HG02870 (cell line): ENCODE measurements at regions not wholly inside any gene's neighbourhood (a gene's known extent, or its start where the extent isn't known, plus 50 kb on each side); places are given as distances from the start of the nearest gene placed in this dataset.
"Not testable (repeated sequence)": the region's sequence is repeated elsewhere in the genome, so short reads cannot be mapped to it uniquely, and the experiment has no call there.

ENCODE experiments used
- ATAC-seq: cut with Tn5 transposase; IDR thresholded peaks from one replicate; pipeline ENCODE4 v1.9.1; 2021; ENCODE audit warnings: mild to moderate bottlenecking, moderate library complexity; ENCODE audit not compliant: unreplicated experiment

- no peak for ATAC-seq
Measured at GRCh38 chr5:136631186-136631585, 265.8 kb upstream of the TRPC7 start.

GRCh38 chr5:136629125-136629792 lies 263.9 kb upstream of the TRPC7 start:
- no peak for ATAC-seq

- ATAC-seq: no peak
Measured at GRCh38 chr5:136626531-136626930, 261.2 kb upstream of the TRPC7 start.

GRCh38 chr5:136622747-136623146 lies 257.4 kb upstream of the TRPC7 start:
- no peak for ATAC-seq

GRCh38 chr5:136621743-136622142 lies 256.4 kb upstream of the TRPC7 start:
- no peak for ATAC-seq

DNA sequence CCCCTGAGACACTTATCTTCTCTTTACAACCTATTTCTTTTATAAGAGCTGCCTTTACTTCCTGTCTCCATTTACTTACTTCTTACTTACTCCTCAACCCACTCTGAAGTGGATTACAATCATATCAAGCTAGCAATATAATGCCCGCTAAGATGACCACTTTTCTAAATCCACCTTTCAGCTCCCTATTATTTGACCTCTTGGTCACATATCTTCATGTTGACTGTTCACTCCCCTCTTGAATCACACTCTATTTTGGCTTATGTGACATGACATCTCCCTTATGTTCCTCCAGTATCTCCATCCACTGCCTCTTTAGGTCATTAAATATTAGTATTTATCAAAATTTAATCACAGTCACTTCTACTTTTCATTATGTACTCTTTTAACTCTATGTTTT lies 255.3 kb upstream of the TRPC7 start:
- ATAC-seq: no peak

- ATAC-seq: no peak
Measured at GRCh38 chr5:136620016-136620419, 254.7 kb upstream of the TRPC7 start.

- ATAC-seq: no peak
Measured at GRCh38 chr5:136619556-136619955, 254.2 kb upstream of the TRPC7 start.

DNA sequence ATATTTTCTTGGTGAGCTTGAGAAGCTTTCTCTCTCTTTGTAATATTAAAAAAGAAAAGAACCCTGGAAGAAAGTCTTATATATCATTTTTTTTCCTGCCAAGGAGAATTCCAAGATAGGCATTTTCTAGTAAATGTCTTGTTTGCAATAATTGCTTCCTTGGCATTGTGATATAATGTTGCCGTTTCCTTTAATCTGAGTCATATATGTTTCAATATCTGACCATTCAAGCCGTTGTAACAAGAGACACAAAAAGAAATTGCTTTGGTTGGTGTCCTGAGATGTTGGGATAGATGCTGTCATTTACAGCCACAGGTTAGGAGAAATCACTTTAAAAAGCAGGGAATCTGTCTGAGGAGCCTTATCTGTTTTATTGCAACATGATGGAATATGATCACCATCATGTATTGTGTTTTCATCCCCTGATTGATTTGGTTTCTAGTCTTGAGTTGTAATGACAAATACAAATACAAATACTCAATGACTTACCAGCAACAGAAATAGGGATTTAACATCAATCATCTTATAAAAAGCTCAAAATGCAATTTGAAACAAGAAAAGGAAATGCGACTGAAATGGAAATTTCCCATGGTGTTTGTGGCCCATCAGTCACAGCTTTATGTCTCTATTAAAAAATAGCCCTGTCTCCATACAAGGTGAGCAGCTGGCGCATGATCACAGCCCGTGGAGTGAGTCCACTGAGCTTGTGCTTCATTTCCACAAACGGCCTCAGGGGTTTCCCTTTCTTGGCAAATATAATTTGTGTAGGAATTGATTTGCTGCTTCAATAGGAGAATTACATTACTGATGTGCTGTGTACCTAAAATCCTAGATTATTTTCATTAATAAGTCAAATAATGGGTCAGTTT lies 250.1 kb upstream of the TRPC7 start:
- ATAC-seq: no peak

DNA sequence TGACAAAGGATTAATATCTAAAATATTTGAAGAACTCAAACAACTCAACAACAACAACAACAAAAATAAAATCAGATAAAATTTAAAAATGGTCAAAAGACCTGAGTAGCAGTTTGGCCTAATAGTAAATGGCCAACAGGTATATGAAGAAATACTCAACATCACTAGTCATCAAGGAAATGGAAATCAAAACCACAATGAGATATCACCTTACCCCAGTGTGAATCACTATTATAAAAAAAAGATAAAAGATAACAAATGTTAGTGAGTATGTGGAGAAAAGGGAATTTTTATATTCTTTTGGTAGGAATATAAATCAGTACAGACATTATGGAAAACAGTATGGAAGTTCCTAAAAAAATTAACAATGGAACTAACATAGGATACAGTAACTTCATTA lies 247.9 kb upstream of the TRPC7 start:
- no peak for ATAC-seq

- ATAC-seq: no peak
Measured at GRCh38 chr5:136605638-136606037, 240.3 kb upstream of the TRPC7 start.

- ATAC-seq: no peak
Measured at GRCh38 chr5:136600306-136600705, 235.0 kb upstream of the TRPC7 start.

GRCh38 chr5:136598802-136599404 lies 233.6 kb upstream of the TRPC7 start:
- ATAC-seq: no peak

GRCh38 chr5:136594416-136594815 lies 229.1 kb upstream of the TRPC7 start:
- no peak for ATAC-seq

DNA sequence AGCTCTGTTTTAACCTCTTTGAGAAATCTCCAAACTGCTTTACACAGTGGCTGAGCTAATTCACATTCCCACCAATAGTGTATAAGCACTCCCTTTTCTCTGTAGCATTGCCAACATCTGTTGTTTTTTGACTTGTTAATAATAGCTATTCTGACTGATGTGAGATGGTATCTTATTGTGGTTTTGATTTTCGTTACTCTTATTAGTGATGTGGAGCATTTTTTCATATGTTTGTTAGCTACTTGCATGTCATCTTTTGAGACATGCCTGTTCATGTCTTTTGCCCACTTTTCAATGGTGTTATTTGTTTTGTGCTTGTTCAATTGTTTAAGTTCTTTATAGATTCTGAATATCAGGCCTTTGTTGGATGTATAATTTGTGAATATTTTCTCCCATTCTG lies 225.2 kb upstream of the TRPC7 start:
- ATAC-seq: no peak

DNA sequence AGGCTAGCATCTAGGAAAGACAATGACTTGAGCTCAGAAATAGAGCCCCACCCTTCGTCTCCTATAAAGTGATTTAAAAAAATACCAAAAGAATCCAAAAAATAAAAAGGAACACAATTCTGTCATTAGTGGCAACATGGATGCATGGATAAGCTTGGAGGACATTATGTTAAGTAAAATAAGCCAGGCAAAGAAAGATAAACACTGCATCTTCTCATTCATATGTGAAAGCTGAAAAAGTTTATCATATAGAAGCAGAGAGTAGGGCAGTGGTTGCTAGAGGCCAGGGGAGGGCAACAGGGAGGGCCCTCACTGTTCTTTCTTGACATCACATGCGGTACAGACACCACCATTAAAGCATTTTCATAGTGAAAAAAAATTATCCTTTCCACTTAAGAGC lies 220.9 kb upstream of the TRPC7 start:
- ATAC-seq: no peak

DNA sequence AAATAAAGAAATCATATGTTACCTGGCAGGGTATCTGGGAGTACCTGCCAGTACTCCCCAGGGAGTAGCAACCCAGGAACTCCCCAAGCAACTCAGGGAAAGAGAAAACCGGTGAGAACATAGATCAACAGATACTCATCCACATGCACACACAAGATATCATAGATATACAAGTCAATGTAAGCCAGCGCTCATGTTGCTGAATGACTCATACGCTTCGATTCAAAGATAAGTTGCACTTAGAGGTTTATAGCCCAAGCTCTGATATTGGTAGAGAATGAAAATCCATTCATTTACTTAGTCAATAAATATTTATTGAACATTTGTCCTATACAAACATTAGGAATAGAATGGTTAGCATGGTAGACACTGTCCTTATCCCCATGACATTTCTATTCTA lies 219.1 kb upstream of the TRPC7 start:
- ATAC-seq: no peak

DNA sequence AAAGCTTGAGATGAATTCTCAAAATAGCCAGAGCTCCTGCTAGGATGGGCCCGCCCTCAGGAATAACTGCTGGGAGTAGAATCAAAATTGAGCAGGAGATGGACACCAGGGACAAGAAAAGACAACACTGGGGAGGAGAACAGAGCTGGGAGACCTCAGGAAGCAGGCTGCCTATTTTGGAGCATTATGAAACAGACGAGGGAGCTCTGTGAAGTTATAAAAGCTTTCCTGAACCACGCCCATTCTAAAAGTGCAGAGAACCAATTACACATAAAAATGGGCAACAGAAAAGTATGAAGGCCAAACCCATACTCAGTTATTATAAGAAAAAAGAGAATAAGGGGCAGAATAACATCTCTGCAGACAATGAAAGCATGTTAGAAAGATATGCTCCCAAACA lies 213.9 kb upstream of the TRPC7 start:
- no peak for ATAC-seq

GRCh38 chr5:136569875-136570274 lies 204.5 kb upstream of the TRPC7 start:
- ATAC-seq: not testable (repeated sequence)

DNA sequence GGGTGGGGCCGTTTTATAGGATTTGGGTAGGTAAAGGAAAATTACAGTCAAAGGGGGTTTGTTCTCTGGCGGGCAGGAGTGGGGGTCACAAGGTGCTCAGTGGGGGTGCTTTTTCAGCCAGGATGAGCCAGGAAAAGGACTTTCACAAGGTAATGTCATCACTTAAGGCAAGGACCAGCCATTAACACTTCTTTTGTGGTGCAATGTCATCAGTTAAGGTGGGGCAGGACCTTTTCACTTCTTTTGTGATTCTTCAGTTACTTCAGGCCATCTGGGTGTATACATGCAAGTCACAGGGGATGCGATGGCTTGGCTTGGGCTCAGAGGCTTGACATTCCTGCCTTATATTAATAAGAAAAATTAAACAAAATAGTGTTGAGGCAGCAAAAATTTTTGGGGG lies 200.1 kb upstream of the TRPC7 start:
- ATAC-seq: not testable (repeated sequence)

GRCh38 chr5:136565050-136565449 lies 199.7 kb upstream of the TRPC7 start:
- not testable (repeated sequence) for ATAC-seq

DNA sequence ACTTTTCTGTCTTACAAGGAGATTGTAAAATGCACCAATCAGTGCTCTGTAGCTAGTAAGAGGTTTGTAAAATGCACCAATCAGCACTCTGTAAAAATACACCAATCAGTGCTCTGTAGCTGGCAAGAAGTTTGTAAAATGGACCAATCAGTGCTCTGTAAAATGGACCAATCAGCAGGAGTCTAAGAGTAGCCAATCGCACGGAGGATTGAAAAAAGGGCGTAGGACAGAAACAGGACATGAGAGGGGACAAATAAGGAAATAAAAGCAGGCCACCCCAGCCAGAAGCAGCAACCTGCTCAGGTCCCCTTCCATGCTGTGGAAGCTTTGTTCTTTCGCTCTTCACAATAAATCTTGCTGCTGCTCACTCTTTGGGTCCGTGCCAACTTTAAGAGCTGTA lies 199.1 kb upstream of the TRPC7 start:
- ATAC-seq: not testable (repeated sequence)
